CD4-positive, alpha-beta T cell treated with Interleukin-17A for 1 hour (primary cell): ENCODE measurements at regions not wholly inside any gene's neighbourhood (a gene's known extent, or its start where the extent isn't known, plus 50 kb on each side); places are given as distances from the start of the nearest gene placed in this dataset.

Source experiments
- DNase-seq: peaks from one replicate; pipeline ENCODE4 v3.0.0-alpha.2; 2020

GRCh38 chrX:129077424-129078170 is 445.7 kb downstream of the SMARCA1 start:
- no peak for DNase-seq

- no peak for DNase-seq
These were observed 451.9 kb downstream of the SMARCA1 start for GRCh38 chrX:129071390-129071789.

GRCh38 chrX:129065895-129066294 is 457.4 kb downstream of the SMARCA1 start:
- DNase-seq, result no peak

GRCh38 chrX:129058405-129058804 is 464.9 kb downstream of the SMARCA1 start:
- no peak for DNase-seq

- DNase-seq, result no peak
These were observed 480.2 kb downstream of the SMARCA1 start for GRCh38 chrX:129043138-129043537.

DNA sequence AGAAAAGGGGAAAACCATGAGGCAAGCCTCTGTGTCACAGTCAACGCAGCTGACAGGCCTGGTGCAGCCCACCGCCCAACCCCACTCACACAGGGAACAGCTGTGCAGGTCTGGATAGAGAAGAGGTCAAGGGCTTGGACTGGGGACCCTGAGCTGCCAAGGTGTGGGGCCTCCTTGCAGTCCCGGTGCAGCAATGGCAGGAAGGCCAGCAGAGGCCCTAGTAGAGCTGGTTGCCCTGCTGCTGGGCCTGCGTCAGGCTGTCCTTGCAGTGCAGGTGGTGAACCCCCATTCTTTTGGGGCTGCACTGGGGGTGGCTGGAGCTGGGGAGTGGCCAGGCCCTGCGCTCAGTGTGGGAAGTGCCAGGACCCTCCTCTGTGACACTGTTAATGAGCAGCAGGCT is 482.0 kb downstream of the SMARCA1 start:
- DNase-seq, result no peak

DNA sequence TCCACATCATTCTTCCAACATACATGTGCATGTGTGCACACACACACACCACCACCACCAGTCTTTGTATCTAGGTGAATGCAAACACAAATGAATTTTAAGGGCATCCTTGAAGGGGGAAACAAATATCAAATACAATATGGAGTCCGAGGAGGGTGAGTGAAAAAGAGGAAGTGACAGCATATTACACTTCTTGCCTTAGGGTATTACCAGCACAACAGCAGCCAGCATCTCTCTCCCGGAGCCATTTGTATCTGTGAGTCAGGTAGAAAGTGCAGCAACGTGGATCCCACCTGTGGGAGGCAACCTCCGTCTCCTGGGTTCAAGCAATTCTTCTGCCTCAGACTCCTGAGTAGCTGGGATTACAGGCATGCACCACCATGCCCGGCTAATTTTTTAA is 483.2 kb downstream of the SMARCA1 start:
- no peak for DNase-seq

DNA sequence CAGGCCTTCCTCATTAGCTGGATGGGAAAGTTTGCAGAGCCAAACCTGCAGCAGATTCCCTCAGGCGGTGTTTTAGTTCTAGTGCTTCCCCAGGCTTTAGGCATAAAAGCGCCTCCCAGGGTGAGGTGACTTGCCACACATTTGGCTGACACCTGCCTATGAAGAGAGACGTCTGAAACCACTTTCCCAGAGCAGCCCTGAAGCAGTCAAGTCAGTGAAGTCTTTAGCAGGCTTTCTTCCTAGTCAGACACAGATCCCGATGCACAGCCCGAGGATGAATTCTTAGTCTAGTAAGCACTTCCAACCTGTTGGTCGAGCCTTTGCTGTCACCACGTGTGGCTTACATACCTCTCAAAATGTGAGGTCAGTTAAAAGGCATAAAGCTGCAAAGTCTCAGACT is 484.1 kb downstream of the SMARCA1 start:
- DNase-seq, result no peak

- DNase-seq, result no peak
These were observed 485.9 kb downstream of the SMARCA1 start for GRCh38 chrX:129037389-129037788.

GRCh38 chrX:129035180-129035579 is 488.1 kb downstream of the SMARCA1 start:
- DNase-seq, result no peak

- DNase-seq, result no peak
These were observed 489.1 kb downstream of the SMARCA1 start for GRCh38 chrX:129034196-129034595.

DNA sequence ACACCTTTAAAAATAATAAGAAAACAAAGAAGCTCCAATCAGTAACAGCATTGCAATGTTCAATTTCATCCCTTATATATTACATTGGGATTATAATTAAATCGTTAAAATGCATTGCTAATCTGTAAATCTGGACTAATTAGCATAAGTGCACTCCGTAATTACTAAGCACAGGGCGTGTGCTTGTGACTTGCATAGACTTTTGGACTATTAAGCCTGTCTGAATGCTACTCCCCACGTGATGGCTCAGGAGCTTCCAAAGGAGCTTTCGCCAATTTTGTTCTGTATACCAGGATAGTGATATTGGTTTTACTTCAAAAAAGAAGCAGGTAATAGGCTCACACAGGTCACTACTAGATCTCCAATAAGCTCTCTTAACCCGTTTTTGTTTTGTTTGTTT is 497.1 kb downstream of the SMARCA1 start:
- no peak for DNase-seq

DNA sequence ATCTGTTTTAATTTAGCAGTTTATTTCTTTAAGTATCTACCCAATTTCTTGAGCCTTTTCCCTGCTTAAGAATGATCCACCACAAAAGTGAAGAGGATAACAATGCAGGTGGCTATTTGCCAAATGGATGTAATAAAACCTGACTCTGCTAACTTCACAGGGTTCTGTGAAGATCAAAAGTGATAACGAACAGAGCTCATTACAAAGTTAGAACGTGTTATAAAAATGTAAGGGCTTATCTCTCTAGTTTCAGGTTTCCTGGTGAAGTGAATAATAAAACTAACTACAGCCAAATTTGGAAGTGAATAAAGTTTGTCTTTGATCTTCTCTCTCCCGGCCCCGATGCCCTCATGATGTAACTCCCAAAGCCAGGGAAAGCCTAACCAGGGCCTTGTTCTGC is 497.9 kb downstream of the SMARCA1 start:
- no peak for DNase-seq

DNA sequence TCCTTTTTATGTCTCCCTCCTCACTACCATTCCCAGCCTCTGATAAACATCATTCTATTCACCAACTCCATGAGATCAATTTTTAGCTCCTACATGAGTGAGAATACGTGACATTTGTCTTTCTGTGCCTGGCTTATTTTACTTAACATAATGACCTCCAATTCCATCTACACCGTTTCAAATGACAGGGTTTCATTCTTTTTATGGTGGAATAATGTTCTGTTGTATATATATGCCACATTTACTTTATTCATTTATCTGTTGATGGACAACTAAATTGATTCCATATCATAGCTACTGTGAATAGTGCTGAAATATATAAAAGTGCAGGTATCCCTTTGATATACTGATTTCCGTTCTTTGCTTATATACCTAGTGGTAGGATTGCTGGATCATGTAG is 503.9 kb downstream of the SMARCA1 start:
- no peak for DNase-seq

DNA sequence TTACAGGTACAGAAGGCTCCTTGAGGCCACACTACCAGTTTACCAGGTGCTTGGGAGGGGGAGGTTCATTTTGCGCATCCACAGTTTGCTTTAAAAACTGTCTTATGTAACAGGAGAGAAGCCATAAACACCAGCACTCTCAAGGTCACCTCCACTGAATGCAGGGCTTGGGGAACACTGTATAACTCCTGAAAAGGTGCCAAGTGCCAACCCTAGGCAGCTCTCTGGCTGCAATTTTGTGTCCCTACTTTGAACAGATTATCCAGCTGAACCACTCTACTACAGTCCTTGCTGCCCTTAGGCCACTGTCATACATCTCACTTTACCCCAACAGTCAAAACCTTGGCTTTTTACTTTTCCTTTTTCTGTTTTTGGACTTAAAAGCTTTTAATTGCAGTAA is 507.9 kb downstream of the SMARCA1 start:
- DNase-seq, result no peak

- no peak for DNase-seq
These were observed 509.7 kb downstream of the SMARCA1 start for GRCh38 chrX:129013574-129013973.

GRCh38 chrX:129007631-129008030 is 515.7 kb downstream of the SMARCA1 start:
- DNase-seq, result no peak

DNA sequence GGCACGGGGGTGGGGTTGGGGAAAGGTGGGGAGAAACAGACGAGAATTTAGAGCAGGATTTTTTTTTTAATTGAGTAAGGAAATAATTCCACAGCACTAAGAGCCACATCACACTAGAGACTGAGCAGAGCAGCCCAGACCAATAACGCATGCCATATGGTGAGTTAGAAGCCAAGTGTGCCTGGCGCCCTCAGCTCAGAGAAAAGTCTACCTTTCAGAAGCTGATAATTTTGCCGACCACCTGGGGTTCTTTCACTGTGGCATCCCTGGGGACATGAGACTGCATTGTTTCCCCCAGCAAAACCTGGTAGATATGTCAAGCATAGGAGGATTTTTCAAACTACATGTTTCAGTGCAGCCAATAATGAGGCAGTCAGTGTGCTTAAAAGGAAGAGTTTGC is 516.8 kb downstream of the SMARCA1 start:
- DNase-seq, result no peak

- DNase-seq, result no peak
These were observed 522.5 kb downstream of the SMARCA1 start for GRCh38 chrX:129000797-129001196.

- no peak for DNase-seq
These were observed 523.3 kb downstream of the SMARCA1 start for GRCh38 chrX:129000018-129000417.

GRCh38 chrX:128992107-128992971 is 531.0 kb downstream of the SMARCA1 start:
- DNase-seq, result no peak

DNA sequence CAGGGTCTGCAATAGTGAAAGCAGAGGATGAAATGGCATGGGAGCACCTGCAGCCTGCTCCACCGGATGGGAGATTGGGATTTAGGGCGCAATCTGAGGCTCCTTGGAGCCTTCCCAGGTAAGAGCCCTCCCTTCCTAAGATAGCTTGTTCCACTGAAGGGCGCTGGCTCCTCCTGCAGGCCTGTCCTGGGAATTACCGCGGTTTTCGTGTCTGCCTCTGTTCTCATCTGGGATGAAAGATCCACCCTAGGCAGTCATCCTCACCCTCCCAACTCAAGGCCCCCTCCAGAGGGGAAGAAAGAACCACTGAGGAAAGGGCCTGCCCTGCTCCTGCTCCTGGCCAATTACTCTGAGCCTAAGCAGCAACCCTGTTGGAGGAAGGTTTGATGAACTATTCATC is 547.5 kb downstream of the SMARCA1 start:
- no peak for DNase-seq

DNA sequence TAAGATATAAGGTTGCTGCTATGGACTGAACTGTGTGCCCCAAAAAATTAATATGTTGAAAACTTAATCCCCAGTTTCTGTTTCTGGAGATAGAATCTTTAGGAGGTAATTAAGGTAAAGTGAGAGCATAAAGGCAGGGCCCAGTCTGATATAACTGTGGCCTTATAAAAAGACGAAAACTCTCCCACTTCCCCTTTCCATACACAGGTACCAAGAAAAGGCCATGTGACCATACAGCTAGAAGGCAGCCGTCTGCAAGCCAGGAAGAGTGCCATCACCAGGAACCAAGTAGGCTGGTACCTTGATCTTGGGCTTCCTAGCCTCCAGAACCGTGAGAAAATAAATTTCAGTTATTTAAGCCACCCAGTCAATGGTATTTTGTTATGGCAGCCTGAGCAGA is 550.3 kb downstream of the SMARCA1 start:
- DNase-seq, result no peak

DNA sequence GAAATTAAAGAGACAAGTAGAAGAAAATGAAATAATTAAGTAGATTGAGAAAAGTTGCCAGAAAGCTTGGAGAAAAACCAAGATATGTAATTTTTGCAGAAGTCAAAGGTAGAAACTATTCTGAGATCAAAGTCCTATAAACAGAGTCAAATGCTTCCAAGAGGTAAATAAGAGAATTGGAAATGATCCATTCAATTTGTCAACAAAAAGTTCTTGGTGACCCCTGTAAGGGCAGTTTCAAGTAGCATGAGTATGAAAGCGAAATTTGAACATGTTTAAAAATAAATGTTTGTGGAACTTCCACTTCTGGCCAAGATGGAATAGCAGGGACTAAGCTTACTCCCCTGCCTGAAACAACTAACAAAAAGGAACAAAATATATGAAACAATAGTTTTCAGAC is 562.0 kb downstream of the SMARCA1 start:
- DNase-seq, result no peak
